IPS-18c (cell line): ENCODE measurements at regions not wholly inside any gene's neighbourhood (a gene's known extent, or its start where the extent isn't known, plus 50 kb on each side); places are given as distances from the start of the nearest gene placed in this dataset.
"Not testable (repeated sequence)": the region's sequence is repeated elsewhere in the genome, so short reads cannot be mapped to it uniquely, and the experiment has no call there.

ENCODE experiments used
- H3K4me3 ChIP-seq: 2 replicates; pipeline ENCODE4 v1.7.0; 2013; ENCODE audit warnings: low read depth, mild to moderate bottlenecking, low read length, moderate library complexity; ENCODE audit not compliant: insufficient read depth
- H3K9me3 ChIP-seq: one replicate; pipeline ENCODE4 v1.6.1; 2013; ENCODE audit warnings: mild to moderate bottlenecking, low read length, moderate library complexity; ENCODE audit not compliant: control insufficient read depth, insufficient read depth

DNA sequence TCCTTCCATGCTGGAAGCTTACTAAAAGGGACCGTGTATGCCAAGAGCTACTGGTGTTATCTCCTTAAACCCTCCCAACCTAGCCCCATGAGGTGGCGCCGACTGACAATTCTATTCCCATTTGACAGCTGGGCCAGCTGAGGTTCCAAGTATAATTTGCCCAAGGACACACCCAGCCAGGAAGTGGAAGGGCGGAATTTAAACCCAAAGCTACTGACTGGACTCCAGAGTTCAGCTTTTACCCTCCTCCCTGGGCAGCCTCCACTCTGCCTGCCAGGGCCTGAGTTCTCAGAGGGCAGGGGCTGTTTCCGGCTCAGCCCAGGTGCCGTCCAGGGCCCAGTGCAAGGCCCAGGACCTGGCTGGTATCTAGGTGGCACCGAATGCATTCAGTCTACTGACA lies 71.8 kb downstream of the C9orf50 start:
- Histone ChIP-seq H3K9me3 (no peaks in the 10 kb centered on the region), H3K4me3 (no peak overlapping the region; the same call in 1 of the 2 replicates)

DNA sequence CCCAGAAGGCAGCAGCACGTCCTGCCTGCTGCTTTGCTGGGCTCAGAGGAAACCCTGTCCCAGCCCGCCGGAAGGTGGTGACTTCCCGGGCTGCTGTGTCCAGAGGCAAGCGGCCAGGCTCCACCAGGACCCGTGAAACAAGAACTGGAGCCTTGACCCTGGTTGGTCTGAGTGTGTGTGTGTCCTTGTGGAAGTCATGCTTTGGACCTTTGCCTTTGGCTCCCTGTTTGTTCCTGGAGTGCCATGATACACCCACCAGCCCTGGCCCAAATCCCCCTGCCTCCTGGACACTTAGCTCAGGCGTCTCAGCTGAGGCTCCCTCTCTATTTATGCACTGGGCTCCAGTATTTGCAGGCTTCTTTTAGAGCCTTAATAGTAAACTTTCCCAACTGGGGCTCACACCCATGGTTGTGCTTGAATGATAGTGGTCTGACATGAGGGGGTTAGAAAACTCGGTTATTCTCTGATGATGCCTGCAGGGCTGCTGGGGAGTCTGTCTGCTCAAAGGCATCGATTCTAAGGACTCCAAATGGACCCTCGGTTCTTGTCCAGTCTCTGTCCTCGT lies 72.2 kb downstream of the C9orf50 start:
- Histone ChIP-seq H3K4me3 (no peak overlapping the region), H3K9me3 (no peaks in the 10 kb centered on the region)

DNA sequence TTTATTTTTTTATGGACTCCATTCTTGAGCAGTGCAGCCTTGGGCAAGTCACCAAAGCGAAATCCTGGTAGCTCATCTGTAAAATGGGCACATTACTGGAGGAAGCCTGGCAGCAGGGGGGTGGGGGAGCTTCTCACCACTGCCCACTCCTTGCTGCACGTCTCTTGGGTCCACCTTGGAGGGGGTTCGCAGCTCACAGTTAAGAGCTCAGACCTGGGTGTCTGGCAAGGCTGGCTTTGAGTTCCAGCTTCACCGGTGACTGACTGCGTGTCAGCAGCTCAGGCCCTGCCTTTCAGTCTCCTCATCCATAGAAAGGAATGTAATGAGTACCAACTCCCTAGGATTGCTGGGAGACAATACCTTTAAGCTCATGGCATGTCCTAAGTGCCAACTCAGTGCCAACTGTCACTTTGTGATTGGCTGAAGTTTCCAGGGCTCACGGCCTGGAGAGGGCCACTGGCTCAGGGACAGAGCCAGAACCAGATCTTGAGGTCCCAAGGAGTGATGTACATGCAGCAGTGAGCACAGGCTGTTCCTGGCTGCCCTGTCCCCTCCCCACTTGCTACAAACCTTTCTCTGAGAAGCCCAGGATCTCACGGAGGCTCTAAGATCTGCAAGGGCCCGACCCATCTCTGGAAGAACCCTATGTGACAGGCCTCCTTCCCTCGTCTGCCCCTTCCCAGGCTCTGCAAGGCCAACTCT lies 72.9 kb downstream of the C9orf50 start:
- Histone ChIP-seq H3K4me3 (no peak overlapping the region), H3K9me3 (no peaks in the 10 kb centered on the region)

DNA sequence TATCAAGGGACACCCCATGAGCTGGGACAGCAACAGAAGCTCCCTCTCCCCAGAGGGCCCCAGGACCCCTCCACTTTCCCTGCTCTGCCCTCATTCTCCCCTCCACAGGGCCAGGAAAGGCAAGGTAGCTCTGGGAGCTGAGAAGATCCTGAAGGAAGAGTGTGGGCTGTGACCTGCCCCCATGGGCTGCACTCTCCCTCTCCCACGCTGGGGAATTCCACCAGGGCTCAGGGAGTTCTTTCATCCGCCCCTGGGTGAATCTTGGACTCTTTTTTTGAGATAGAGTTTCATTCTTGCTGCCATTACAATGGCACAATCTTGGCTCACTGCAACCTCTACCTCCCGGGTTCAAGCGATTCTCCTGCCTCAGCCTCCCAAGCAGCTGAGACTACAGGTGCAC lies 73.8 kb downstream of the C9orf50 start:
- H3K9me3 ChIP-seq, result peaks cover 2% of the 10 kb centered on the region
- no peak overlapping the region for H3K4me3 ChIP-seq

DNA sequence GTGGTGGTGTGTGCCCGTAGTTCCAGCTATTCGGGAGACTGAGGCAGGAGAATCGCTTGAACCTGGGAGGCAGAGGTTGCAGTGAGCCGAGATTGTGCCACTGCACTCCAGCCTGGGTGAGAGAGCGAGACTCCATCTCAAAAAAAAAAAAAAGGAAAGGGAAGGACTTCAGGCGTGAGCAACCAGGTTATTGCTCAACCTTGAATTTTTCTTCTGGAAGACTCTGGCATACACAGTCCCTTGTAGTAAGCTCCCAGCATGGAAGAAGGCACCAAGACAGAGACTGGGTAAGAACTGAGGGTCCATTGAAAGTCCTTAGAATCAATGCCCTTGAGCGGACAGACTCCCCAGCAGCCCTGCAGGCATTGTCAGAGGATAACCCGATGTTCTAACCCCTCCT lies 75.0 kb downstream of the C9orf50 start:
- not testable (repeated sequence) for H3K9me3 ChIP-seq, H3K4me3 ChIP-seq

DNA sequence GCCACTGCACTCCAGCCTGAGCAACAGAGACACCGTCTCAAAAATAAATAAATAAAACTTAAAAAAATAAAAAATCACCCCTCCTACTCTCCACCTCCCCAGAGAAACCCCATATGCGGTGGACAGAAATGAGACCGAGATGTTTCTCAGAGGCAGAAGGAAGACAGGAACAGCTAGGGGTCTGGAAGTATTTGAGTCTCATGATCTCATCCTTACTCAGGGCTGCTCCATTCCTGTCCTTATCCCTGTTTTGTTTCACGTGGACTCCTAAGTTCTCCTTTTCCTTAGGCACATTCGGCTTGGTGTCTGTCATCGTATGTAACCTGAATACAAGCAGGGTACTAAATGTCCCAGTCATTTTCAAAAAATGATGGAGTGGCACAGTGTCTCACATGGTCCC lies 76.1 kb downstream of the C9orf50 start:
- H3K4me3 ChIP-seq, result no peak overlapping the region
- peaks cover 2% of the 10 kb centered on the region for H3K9me3 ChIP-seq

DNA sequence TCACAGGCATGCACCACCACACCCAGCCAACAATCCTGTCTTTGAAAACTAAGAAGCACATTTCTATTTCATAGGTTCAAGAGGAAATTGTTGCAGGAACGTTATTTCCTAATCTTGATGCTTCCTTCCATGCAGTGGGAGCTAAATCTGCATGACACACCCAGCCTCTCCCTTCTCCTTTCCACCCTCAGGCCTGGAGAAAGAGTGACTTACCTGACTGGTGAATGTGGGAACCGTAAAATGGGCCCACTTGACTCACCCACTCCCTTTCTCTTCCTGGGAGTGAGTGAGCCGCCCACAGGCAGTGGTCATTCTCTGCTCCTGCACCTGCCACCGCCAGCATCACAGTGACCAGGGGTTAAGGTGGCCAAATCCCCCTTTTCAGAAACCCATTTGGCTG lies 78.2 kb downstream of the C9orf50 start:
- Histone ChIP-seq H3K4me3 (no peak overlapping the region), H3K9me3 (peaks cover 2% of the 10 kb centered on the region)

DNA sequence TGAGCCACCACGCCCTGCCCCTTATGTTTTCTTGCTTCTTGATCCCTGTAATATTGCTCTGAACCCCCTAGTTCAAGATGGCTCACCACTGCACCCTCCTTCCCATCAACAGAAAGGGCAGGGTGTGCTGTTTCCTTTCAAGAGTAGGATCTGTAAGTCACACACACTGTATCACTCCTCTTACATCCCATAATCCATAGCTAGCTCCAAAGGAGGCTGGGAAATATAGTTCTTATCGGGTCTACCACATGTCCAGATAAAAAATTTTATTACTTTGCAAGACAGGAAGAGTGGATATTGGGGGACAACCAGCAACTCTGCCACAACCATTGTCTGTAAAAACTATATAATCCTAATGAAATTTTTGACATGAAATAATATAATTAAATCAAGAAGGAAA lies 79.6 kb downstream of the C9orf50 start:
- H3K9me3 ChIP-seq, result peaks cover 2% of the 10 kb centered on the region
- H3K4me3 ChIP-seq, result no peak overlapping the region

DNA sequence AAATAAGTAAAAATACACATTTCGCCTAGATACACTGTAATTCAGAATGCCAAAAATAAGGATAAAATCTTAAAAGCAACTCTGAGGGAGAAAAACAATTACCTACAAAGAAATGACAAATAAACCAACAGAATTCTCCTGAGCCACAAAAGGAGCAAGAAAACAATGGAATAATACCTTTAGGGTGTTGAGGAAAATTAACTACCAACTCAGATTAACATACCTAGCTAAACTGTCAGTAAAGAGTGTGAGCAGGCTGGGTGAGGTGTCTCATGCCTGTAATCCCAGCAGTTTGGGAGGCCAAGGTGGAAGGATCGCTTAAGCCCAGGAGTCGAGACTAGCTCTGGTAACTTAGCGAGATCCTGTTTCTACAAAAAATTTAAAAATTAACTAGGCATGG lies 81.5 kb downstream of the C9orf50 start:
- Histone ChIP-seq H3K4me3 (no peak overlapping the region), H3K9me3 (peaks cover 2% of the 10 kb centered on the region)

DNA sequence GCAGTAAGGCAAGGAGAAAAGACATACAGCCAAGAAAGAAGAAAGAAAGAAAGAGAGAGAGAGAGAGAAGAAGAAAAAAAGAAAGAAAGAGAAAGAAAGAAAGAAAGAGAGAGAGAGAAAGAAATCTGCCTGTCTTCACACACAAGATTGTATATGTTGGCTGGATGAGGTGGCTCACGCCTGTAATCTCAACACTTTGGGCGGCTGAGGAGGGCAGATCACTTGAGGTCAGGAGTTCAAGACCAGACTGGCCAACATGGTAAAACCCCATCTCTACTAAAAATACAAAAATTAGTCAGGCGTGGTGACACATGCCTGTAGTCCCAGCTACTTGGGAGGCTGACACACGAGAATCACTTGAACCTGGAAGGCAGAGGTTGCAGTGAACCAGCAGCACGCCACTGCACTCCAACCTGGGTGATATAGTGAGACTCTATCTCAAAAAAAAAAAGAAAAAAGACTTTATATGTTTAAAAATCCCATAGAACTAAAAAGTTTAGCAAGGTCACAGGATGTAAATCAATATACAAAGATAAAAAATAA lies 89.0 kb downstream of the C9orf50 start:
- not testable (repeated sequence) for H3K4me3 ChIP-seq, H3K9me3 ChIP-seq

DNA sequence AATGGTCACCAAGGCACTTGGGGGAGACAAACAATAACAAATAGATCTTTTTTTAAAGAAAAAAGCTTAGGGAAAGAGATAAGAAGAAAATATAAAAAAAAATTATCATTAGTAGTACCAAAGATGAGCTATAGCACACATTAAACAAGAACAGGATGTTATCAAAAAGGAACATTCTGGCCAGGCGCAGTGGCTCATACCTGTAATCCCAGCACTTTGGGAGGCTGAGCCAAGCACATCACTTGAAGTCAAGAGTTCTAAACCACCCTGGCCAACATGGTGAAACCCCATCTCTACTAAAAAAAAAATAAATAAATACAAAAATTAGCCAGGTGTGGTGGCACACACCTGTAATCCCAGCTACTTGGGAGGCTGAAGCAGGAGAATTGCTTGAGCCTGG lies 92.9 kb downstream of the C9orf50 start:
- not testable (repeated sequence) for H3K4me3 ChIP-seq, H3K9me3 ChIP-seq

DNA sequence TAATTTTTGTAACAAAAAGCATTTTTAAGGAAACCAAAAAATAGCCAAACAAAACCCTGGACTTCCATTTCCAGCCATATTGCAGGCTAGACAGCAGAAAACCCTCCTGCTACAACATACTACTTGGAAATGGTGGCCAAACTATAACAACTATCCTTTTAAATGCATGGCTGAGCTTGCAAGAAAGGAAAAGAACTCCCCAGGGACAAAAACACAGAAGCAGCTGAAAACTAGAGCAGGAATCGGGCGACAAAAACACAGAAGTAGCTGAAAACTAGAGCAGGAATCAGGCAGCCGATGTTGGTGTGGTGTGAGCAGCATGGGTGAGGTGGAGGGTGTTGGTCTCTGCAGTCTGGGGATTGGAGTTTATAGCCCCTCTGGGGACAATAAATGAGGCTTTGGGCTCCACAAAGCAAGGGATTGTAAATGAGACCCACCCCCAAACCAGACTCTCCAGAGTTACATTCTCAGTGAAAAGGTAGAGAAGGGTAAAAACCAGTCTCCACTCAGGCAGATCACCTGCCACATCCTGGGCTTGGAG lies 95.2 kb downstream of the C9orf50 start:
- no peak overlapping the region for H3K4me3 ChIP-seq

DNA sequence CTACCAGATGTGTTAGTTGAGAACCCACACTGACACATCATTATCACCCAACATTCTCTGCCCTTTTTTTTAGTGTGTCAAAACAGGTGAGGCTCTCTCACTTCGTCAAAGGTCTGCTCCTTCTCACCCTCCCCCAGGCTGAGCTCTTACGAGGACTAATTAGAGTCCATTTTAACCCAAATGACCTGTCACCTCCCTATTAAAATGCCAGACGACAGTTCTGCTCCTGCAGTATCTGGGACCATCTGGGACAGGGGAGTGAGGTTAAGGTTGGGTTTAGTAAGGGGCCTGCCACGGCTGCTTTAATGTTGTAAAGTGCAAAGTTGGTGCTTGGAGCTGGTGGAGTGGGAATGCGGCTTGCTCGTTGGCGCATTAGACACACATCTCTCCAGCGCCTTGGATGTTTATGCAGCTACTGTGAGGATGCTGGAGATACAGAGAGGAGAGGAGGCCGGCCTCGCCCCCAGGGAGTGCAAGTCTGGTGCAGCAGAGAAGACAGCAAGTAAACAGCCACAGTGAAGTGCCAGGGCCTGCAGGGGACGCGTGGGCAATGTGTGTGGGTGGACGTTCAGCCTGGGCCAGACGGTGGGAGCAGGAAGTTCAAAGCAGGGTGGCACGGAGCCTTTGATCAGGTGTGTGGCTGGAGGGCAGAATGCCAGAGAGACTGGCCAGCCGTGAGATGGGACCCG lies 96.2 kb downstream of the C9orf50 start:
- H3K4me3 ChIP-seq, result no peak overlapping the region
- no peaks in the 10 kb centered on the region for H3K9me3 ChIP-seq

More for the DNA sequence above, 95.2 kb downstream of the C9orf50 start:
- H3K9me3 ChIP-seq, result no peaks in the 10 kb centered on the region

DNA sequence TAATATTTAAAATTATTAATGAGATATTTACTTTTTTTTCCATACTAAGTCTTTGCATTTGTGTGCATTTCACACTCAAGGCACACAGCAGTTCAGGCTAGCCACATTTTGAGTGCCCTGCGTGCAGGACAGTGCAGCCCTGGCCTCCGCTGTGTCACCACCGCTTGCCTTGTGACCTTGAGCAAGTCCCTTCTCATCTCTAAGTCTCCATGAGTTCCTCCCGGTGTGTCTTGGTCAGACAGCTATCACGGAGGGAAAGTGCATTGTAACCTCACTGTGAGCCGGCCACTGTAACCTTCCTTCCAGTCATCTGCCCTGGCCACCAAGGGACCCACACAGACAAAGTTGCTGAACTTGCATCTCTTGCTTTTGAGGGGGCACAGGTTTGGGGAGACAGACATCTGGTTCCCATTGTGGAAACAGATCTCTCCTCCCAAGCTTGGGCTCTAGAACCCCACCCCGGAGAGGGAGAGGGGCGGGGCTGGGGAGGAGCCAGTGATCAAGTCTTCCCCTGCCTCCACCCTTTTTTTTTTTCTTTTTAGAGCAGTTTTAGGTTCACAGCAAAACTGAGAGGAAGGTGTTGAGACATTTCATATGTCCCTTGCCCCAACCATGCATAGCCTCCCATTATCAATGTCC lies 96.8 kb downstream of the C9orf50 start:
- no peak overlapping the region for H3K4me3 ChIP-seq

DNA sequence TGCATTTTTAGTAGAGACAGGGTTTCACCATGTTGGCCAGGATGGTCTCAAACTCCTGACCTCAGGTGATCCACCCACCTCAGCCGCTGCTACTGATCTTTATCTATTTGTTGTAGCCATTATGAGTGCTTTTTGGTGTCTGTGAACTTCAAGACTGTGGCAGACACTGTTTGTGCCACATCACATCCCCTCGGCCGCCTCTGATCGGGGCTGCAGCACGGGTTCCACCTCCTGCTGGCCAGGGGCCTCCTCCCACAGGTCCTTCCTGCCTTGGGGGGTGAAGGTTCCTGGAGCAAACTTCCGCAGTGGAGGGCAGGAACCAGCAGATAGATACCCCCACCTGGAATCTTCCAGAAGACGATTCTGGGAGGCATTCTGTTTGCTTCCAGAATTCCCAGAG lies 98.5 kb downstream of the C9orf50 start:
- H3K4me3 ChIP-seq, result no peak overlapping the region
- no peaks in the 10 kb centered on the region for H3K9me3 ChIP-seq

More for the DNA sequence above, 96.8 kb downstream of the C9orf50 start:
- no peaks in the 10 kb centered on the region for H3K9me3 ChIP-seq

DNA sequence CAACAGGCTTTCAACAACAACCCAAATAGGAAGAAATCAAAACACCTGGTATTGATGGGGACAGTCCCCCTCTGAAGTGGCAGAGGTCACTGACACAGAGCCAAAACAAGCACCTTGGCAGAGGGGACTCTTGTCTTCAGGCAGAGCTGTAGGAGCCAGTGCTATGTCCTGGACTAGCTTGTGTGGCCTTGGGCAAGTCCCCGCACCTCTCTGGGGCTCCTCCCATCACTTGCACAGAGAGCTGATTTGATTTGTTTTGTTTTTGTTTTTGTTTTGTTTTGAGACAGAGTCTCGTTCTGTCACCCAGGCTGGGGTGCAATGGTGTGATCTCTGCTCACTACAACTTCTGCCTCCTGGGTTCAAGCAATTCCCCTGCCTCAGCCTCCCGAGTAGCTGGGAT lies 100.8 kb downstream of the C9orf50 start:
- Histone ChIP-seq H3K4me3 (no peak overlapping the region), H3K9me3 (peaks cover 3% of the 10 kb centered on the region)

DNA sequence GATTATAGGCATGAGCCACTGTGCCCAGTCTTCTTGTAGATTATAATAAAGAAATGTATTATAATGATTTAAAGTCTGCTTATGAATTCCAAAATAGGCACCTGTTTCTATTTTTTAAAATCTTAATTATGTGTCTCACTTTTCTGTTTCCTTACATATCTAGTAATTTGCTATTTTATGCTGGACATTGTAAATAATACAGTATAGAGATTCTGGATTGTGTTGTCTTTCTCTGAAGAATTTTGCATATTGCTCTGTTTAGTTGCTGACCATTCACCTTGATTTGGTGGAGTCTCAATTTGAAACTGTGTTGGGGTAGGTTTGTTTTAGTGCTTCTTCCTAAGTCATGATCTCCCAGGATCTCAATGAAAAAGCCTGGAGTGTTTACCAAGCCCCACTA lies 102.8 kb downstream of the C9orf50 start:
- no peak overlapping the region for H3K4me3 ChIP-seq
- H3K9me3 ChIP-seq, result peaks cover 13% of the 10 kb centered on the region
